HG03342 (cell line): ENCODE measurements at regions not wholly inside any gene's neighbourhood (a gene's known extent, or its start where the extent isn't known, plus 50 kb on each side); places are given as distances from the start of the nearest gene placed in this dataset.
"Not testable (repeated sequence)": the region's sequence is repeated elsewhere in the genome, so short reads cannot be mapped to it uniquely, and the experiment has no call there.

ENCODE experiments used
- ATAC-seq: cut with Tn5 transposase; IDR thresholded peaks from one replicate; pipeline ENCODE4 v1.9.1; 2021; ENCODE audit warnings: mild to moderate bottlenecking, moderate library complexity; ENCODE audit not compliant: unreplicated experiment

GRCh38 chr10:117782276-117782675, 239.7 kb downstream of the EMX2 start:
- no peak for ATAC-seq

GRCh38 chr10:117783698-117784395, 241.3 kb downstream of the EMX2 start:
- no peak for ATAC-seq

- ATAC-seq = no peak
These were observed 242.2 kb downstream of the EMX2 start for GRCh38 chr10:117784776-117785175.

GRCh38 chr10:117788911-117789310, 246.4 kb downstream of the EMX2 start:
- no peak for ATAC-seq

- no peak for ATAC-seq
These were observed 247.6 kb downstream of the EMX2 start for GRCh38 chr10:117790179-117790578.

- no peak for ATAC-seq
These were observed 248.1 kb downstream of the EMX2 start for GRCh38 chr10:117790621-117791020.

- ATAC-seq = no peak
These were observed 249.7 kb downstream of the EMX2 start for GRCh38 chr10:117792214-117792613.

GRCh38 chr10:117796130-117796745, 250.5 kb downstream of the RAB11FIP2 start:
- ATAC-seq = no peak

- no peak for ATAC-seq
These were observed 249.4 kb downstream of the RAB11FIP2 start for GRCh38 chr10:117797296-117797695.

GRCh38 chr10:117801691-117802090, 245.1 kb downstream of the RAB11FIP2 start:
- no peak for ATAC-seq

- ATAC-seq = no peak
These were observed 242.2 kb downstream of the RAB11FIP2 start for GRCh38 chr10:117804470-117805011.

GRCh38 chr10:117805139-117805538, 241.6 kb downstream of the RAB11FIP2 start:
- ATAC-seq = no peak

GRCh38 chr10:117807441-117807840, 239.3 kb downstream of the RAB11FIP2 start:
- no peak for ATAC-seq

- ATAC-seq = not testable (repeated sequence)
These were observed 230.9 kb downstream of the RAB11FIP2 start for GRCh38 chr10:117815816-117816215.

GRCh38 chr10:117817116-117817515, 229.6 kb downstream of the RAB11FIP2 start:
- ATAC-seq = no peak

- ATAC-seq = no peak
These were observed 228.0 kb downstream of the RAB11FIP2 start for GRCh38 chr10:117818721-117819120.

- no peak for ATAC-seq
These were observed 227.4 kb downstream of the RAB11FIP2 start for GRCh38 chr10:117819304-117819703.

GRCh38 chr10:117823980-117824379, 222.8 kb downstream of the RAB11FIP2 start:
- ATAC-seq = no peak

GRCh38 chr10:117830205-117830604, 216.5 kb downstream of the RAB11FIP2 start:
- no peak for ATAC-seq

- ATAC-seq = no peak
These were observed 215.9 kb downstream of the RAB11FIP2 start for GRCh38 chr10:117830787-117831212.

GRCh38 chr10:117838500-117839498, 207.9 kb downstream of the RAB11FIP2 start:
- not testable (repeated sequence) for ATAC-seq
